ENCODE measurements at regions not wholly inside any gene's neighbourhood (a gene's known extent, or its start where the extent isn't known, plus 50 kb on each side); places are given as distances from the start of the nearest gene placed in this dataset.
"Not testable (repeated sequence)": the region's sequence is repeated elsewhere in the genome, so short reads cannot be mapped to it uniquely, and the experiment has no call there.

DNA sequence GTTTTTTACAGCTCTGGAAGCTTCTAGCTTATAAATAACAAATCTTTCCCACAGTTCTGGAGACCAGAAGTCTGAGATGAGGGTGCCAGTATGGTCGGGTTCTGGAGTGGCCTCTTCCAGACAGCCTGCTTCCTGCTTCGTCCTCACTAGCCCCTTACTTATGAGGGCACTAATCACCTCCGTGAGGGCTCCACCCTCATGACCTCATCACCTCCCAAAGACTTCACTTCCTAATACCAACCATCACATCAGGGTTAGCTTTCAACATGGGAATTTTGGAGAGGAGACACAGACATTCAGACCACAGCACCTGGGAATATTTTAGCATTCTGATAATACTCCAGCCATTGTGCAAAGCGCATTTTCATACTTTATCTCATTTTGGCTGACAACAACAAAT lies 223.7 kb upstream of the IRF2BP2 start:
- no peak for DNase-seq (ENCODE audit: low read depth)
- H3K4me3 ChIP-seq (ENCODE audit: low read depth, low read length), result no peak overlapping the region
- TF ChIP-seq, protein P1, sequence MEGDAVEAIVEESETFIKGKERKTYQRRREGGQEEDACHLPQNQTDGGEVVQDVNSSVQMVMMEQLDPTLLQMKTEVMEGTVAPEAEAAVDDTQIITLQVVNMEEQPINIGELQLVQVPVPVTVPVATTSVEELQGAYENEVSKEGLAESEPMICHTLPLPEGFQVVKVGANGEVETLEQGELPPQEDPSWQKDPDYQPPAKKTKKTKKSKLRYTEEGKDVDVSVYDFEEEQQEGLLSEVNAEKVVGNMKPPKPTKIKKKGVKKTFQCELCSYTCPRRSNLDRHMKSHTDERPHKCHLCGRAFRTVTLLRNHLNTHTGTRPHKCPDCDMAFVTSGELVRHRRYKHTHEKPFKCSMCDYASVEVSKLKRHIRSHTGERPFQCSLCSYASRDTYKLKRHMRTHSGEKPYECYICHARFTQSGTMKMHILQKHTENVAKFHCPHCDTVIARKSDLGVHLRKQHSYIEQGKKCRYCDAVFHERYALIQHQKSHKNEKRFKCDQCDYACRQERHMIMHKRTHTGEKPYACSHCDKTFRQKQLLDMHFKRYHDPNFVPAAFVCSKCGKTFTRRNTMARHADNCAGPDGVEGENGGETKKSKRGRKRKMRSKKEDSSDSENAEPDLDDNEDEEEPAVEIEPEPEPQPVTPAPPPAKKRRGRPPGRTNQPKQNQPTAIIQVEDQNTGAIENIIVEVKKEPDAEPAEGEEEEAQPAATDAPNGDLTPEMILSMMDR (IDR thresholded peaks at IDR 0.05; ENCODE audit: low read depth, low read length, missing control alignments), result no peak

DNA sequence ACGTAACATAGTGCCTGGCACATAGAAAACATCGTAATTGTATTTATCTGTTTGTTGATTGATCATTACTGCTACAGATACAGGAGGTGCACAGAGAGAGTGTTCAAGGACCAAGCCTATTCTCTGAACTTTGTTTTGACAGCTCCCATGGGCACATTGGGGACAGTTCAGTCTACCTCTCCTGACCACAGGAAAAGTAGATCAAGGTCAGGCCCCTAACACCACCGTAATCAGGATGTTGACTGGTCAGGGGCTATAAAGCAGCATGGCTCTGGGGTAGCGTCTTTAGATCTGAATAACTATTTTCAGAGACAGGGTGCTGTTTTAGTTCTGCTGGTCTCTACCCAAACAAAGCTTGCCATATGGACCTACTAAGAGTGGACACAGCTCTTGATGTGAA lies 223.1 kb upstream of the IRF2BP2 start:
- TF ChIP-seq, protein P1 (IDR thresholded peaks at IDR 0.05; ENCODE audit: low read depth, low read length, missing control alignments), result no peak
- DNase-seq (ENCODE audit: low read depth), result no peak
- H3K4me3 ChIP-seq (ENCODE audit: low read depth, low read length), result no peak overlapping the region

DNA sequence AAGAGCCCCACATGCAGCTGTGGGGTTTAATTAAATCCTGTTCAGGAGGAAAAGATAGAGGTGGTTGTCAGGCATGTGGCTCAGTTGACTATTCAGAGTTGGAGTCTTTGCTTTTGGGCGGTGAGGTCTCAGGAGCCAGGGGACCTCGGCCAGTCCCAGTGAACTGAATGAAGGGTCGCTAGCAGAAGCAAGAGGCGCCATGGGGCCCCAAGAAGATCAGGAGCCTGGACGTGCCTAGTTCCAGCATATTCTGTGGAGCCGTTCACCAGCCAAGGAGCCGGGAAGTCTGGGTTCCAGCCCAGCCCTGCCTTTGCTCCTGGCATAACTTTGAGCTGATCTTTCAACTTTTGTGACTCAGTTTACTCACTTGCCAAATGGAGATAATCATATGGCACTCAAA lies 217.7 kb upstream of the IRF2BP2 start:
- no peak for DNase-seq (ENCODE audit: low read depth)
- TF ChIP-seq, protein P1 (IDR thresholded peaks at IDR 0.05; ENCODE audit: low read depth, low read length, missing control alignments), result no peak

DNA sequence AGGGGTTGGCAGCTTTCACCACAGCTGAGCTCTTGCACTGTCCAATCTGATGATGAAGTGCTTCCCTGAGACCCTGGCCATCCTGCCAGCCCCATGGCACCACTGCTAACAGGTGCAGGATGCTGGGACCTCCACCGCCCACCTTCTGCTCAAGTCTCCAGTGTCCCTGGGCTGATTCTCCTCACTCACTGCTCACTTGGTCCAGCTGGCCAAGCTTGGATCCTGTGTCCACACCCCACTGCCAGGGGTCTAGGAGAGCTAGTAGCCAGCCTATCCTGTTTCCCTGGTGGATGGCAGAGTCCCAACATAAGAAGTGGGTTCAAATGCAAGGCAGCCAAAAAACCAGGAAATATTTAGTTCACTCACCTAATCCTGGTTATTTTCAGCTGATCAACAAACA lies 217.2 kb upstream of the IRF2BP2 start:
- no peak overlapping the region for H3K4me3 ChIP-seq (ENCODE audit: low read depth, low read length)
- TF ChIP-seq, protein P1 (IDR thresholded peaks at IDR 0.05; ENCODE audit: low read depth, low read length, missing control alignments), result no peak
- no peak for DNase-seq (ENCODE audit: low read depth)

More for the DNA sequence above, 217.7 kb upstream of the IRF2BP2 start:
- no peak overlapping the region for H3K4me3 ChIP-seq (ENCODE audit: low read depth, low read length)

DNA sequence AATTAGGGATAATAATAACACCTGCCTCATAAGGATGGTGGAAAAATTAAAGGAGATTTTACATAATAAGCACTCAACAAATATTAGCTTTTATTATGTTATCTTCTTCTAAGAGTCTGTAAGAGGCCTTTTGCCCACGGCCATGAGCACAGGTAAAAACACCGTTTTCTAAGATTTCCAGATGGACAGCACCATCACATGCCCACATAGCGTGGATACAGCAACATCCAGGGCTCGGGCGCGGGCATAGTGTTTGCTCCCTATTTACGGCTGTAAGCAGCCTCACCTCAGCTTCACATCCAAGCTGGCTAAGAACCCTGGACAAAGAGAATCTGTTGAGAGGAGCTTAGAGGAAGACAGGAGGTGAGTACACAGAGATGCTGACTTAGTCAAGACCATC lies 216.4 kb upstream of the IRF2BP2 start:
- no peak overlapping the region for H3K4me3 ChIP-seq (ENCODE audit: low read depth, low read length)
- TF ChIP-seq, protein P1 (IDR thresholded peaks at IDR 0.05; ENCODE audit: low read depth, low read length, missing control alignments), result no peak
- no peak for DNase-seq (ENCODE audit: low read depth)

DNA sequence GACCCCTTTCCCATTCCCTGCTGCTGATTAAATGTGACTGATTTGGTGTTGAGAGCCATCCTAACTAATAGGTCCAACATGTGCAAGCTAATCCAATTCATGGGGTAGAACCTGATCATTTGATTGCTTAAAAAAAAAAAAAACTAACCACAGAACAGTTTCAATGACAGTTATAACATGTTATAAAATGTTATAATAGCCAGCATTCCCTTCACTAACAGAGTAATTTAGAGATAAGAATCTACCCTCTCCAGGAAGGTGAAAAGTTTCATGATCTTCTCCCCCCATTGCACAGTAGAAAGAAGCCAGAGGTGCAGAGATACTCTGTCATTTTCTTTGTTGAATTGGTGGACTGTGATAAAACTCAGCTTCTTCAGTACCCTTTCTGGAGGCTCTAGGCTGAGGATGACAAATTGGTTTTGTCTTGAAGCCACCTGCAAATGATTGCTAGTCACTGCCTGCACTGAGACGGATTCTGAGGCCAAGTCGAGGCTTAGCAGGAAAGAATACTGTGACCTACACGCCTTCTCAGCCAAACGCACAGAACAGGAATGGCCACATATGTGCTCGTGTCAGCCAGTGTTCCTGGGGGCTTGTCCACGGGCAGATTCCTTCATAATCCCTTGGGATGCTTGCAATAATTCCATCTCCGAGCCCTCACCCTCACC lies 215.7 kb upstream of the IRF2BP2 start:
- TF ChIP-seq, protein P1 (IDR thresholded peaks at IDR 0.05; ENCODE audit: low read depth, low read length, missing control alignments), result no peak
- DNase-seq (ENCODE audit: low read depth), result no peak
- H3K4me3 ChIP-seq (ENCODE audit: low read depth, low read length), result no peak overlapping the region

DNA sequence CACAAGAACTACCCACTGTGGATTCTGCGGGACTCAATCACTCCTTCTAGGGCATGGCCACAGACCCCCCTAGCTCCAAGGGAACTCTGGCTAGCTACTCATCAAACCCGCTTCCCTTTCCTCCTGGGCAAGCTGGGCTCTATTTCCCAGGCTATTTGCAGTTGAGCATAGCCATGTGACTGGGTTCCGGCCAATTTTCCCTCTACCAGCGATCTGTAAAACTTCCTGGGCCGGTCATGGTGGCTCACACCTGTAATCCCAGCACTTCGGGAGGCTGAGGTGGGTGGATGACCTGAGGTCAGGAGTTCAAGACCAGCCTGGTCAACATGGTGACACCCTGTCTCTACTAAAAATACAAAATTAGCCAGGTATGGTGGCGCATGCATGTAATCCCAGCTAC lies 214.9 kb upstream of the IRF2BP2 start:
- H3K4me3 ChIP-seq (ENCODE audit: low read depth, low read length); DNase-seq (ENCODE audit: low read depth): not testable (repeated sequence)

All from GM12864 (cell line).